Putamen (tissue), 1 donor: ENCODE measurements at regions not wholly inside any gene's neighbourhood (a gene's known extent, or its start where the extent isn't known, plus 50 kb on each side); places are given as distances from the start of the nearest gene placed in this dataset.

Source experiments
- DNase-seq: peaks from one replicate; pipeline ENCODE4 v3.0.0-alpha.2; 2016; ENCODE audit warnings: low spot score

- no peak for DNase-seq
These were observed 152.1 kb upstream of the ALCAM start for GRCh38 chr3:105214590-105214989.

- no peak for DNase-seq
These were observed 144.1 kb upstream of the ALCAM start for GRCh38 chr3:105222568-105223093.

- DNase-seq = no peak
These were observed 142.9 kb upstream of the ALCAM start for GRCh38 chr3:105223815-105224214.

- DNase-seq = no peak
These were observed 138.0 kb upstream of the ALCAM start for GRCh38 chr3:105228696-105229095.

- no peak for DNase-seq
These were observed 134.2 kb upstream of the ALCAM start for GRCh38 chr3:105232553-105232952.

- no peak for DNase-seq
These were observed 133.7 kb upstream of the ALCAM start for GRCh38 chr3:105233010-105233409.

- no peak for DNase-seq
These were observed 131.5 kb upstream of the ALCAM start for GRCh38 chr3:105235221-105235620.

- no peak for DNase-seq
These were observed 130.9 kb upstream of the ALCAM start for GRCh38 chr3:105235785-105236184.

- no peak for DNase-seq
These were observed 128.3 kb upstream of the ALCAM start for GRCh38 chr3:105238367-105238766.

GRCh38 chr3:105243076-105243475 is 123.6 kb upstream of the ALCAM start:
- no peak for DNase-seq

- DNase-seq = no peak
These were observed 120.2 kb upstream of the ALCAM start for GRCh38 chr3:105246536-105246935.

GRCh38 chr3:105253225-105253624 is 113.5 kb upstream of the ALCAM start:
- no peak for DNase-seq

GRCh38 chr3:105254154-105254553 is 112.6 kb upstream of the ALCAM start:
- no peak for DNase-seq

- no peak for DNase-seq
These were observed 111.4 kb upstream of the ALCAM start for GRCh38 chr3:105255350-105255749.

GRCh38 chr3:105259496-105259895 is 107.2 kb upstream of the ALCAM start:
- no peak for DNase-seq

GRCh38 chr3:105260385-105260784 is 106.3 kb upstream of the ALCAM start:
- DNase-seq = no peak

- DNase-seq = no peak
These were observed 92.2 kb upstream of the ALCAM start for GRCh38 chr3:105274536-105274935.

- no peak for DNase-seq
These were observed 91.8 kb upstream of the ALCAM start for GRCh38 chr3:105274958-105275357.

- DNase-seq = no peak
These were observed 89.1 kb upstream of the ALCAM start for GRCh38 chr3:105277656-105278055.

- DNase-seq = no peak
These were observed 88.0 kb upstream of the ALCAM start for GRCh38 chr3:105278688-105279087.

GRCh38 chr3:105281989-105282388 is 84.7 kb upstream of the ALCAM start:
- DNase-seq = no peak

- DNase-seq = no peak
These were observed 81.8 kb upstream of the ALCAM start for GRCh38 chr3:105284876-105285275.

GRCh38 chr3:105285653-105286241 is 81.0 kb upstream of the ALCAM start:
- DNase-seq = no peak

GRCh38 chr3:105293441-105293840 is 73.3 kb upstream of the ALCAM start:
- no peak for DNase-seq
